ENCODE measurements at regions not wholly inside any gene's neighbourhood (a gene's known extent, or its start where the extent isn't known, plus 50 kb on each side); places are given as distances from the start of the nearest gene placed in this dataset.

DNA sequence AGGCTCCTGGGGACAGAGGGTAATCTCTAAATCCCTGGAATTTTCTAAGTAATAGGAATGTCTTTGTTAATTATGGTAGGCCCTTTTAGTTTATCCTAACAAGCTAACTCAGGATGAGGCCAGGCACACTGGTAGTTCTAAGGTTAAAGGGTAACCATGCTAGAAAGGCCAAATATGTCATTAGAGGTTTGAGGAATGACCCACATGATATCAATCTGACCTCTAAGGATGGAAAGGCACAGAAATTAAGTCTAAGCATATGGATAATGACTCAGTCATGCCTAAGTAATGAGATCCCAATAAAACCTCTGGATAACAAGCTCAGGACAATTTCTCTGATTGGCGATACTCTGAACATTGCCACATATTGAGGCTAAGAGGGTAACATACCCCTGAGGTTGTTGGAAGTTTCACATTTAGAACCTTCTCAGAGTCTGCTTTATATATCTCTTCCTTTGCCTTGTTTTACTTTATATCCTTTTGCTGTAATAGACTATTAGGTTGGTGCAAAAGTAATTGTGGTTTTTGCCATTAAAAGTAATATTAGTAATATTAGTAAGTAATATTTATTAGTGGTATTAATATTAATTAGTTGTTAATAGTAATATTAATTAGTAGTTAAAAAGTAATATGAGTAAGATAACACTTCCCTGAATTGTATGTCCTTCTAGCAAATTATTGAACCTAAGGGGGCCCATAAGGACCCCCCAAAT, 806.3 kb upstream of the GCFC2 start:
- no peaks in the 10 kb centered on the region for H4K20me1 ChIP-seq (ENCODE audit: control insufficient read depth, insufficient read depth, low read depth, low read length)
- no peaks in the 10 kb centered on the region for H3K27me3 ChIP-seq (ENCODE audit: control insufficient read depth, low read length)
- no peaks in the 10 kb centered on the region for H3K4me1 ChIP-seq (ENCODE audit: control insufficient read depth, low read length)
- H3K36me3 ChIP-seq (ENCODE audit: control insufficient read depth, low read length): no peaks in the 10 kb centered on the region
- H3F3A ChIP-seq (ENCODE audit: control insufficient read depth, insufficient read depth): no peaks in the 10 kb centered on the region
- no peaks in the 10 kb centered on the region for H3K9me3 ChIP-seq (ENCODE audit: control insufficient read depth, insufficient read depth, low read length)
- H3K4me2 ChIP-seq (ENCODE audit: low read length): no peak overlapping the region
- H3K4me3 ChIP-seq (ENCODE audit: low read length): no peak overlapping the region
- TF ChIP-seq, protein P1, sequence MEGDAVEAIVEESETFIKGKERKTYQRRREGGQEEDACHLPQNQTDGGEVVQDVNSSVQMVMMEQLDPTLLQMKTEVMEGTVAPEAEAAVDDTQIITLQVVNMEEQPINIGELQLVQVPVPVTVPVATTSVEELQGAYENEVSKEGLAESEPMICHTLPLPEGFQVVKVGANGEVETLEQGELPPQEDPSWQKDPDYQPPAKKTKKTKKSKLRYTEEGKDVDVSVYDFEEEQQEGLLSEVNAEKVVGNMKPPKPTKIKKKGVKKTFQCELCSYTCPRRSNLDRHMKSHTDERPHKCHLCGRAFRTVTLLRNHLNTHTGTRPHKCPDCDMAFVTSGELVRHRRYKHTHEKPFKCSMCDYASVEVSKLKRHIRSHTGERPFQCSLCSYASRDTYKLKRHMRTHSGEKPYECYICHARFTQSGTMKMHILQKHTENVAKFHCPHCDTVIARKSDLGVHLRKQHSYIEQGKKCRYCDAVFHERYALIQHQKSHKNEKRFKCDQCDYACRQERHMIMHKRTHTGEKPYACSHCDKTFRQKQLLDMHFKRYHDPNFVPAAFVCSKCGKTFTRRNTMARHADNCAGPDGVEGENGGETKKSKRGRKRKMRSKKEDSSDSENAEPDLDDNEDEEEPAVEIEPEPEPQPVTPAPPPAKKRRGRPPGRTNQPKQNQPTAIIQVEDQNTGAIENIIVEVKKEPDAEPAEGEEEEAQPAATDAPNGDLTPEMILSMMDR (IDR thresholded peaks at IDR 0.05; ENCODE audit: low read depth, low read length, poor library complexity, severe bottlenecking): no peak
- TF ChIP-seq EZH2phosphoT487 (IDR thresholded peaks at IDR 0.05; ENCODE audit: borderline replicate concordance, low read length): no peak
- H3K79me2 ChIP-seq (ENCODE audit: control insufficient read depth, low read length): no peaks in the 10 kb centered on the region
- H3K9me2 ChIP-seq (replicated peaks; ENCODE audit: control insufficient read depth, low read length): no peaks in the 10 kb centered on the region
- H3K27ac ChIP-seq (ENCODE audit: low read depth, low read length): no peak overlapping the region

DNA sequence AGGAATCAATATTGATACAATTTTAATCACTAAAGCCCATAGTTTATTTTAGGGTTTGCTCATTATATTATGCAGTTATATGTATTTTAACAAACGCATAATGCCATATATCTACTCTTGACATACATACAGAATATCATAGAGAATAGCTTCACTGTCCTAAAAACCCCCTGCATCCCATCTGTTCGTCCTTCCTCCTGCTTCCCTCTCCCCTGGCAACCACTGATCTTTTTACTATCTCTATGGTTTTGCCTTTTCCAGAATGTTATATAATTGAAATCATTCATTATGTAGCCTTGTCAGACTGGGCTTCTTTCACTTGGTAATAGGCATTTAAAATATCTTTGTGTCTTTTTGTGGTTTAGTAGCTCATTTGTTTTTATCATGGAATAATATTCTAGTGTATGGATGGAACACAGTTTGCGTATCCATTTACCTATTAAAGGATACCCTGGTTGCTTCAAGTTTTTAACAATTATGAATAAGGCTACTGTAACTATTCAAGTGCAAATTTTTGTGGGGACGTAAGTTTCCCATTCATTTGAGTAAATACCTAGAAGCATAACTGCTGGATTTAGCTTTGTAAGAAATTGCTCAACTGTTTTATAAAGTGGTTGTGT, 801.6 kb upstream of the GCFC2 start:
- H3K4me2 ChIP-seq (ENCODE audit: low read length): no peak overlapping the region
- no peaks in the 10 kb centered on the region for H3K79me2 ChIP-seq (ENCODE audit: control insufficient read depth, low read length)
- H3K9me2 ChIP-seq (replicated peaks; ENCODE audit: control insufficient read depth, low read length): no peaks in the 10 kb centered on the region
- H3F3A ChIP-seq (ENCODE audit: control insufficient read depth, insufficient read depth): no peaks in the 10 kb centered on the region
- no peak overlapping the region for H3K27ac ChIP-seq (ENCODE audit: low read depth, low read length)
- no peaks in the 10 kb centered on the region for H3K4me1 ChIP-seq (ENCODE audit: control insufficient read depth, low read length)
- no peaks in the 10 kb centered on the region for H4K20me1 ChIP-seq (ENCODE audit: control insufficient read depth, insufficient read depth, low read depth, low read length)
- H3K4me3 ChIP-seq (ENCODE audit: low read length): no peak overlapping the region
- no peaks in the 10 kb centered on the region for H3K27me3 ChIP-seq (ENCODE audit: control insufficient read depth, low read length)
- H3K9me3 ChIP-seq (ENCODE audit: control insufficient read depth, insufficient read depth, low read length): no peaks in the 10 kb centered on the region
- H3K36me3 ChIP-seq (ENCODE audit: control insufficient read depth, low read length): no peaks in the 10 kb centered on the region
- TF ChIP-seq, protein P1 (IDR thresholded peaks at IDR 0.05; ENCODE audit: low read depth, low read length, poor library complexity, severe bottlenecking): no peak
- no peak for TF ChIP-seq EZH2phosphoT487 (IDR thresholded peaks at IDR 0.05; ENCODE audit: borderline replicate concordance, low read length)

DNA sequence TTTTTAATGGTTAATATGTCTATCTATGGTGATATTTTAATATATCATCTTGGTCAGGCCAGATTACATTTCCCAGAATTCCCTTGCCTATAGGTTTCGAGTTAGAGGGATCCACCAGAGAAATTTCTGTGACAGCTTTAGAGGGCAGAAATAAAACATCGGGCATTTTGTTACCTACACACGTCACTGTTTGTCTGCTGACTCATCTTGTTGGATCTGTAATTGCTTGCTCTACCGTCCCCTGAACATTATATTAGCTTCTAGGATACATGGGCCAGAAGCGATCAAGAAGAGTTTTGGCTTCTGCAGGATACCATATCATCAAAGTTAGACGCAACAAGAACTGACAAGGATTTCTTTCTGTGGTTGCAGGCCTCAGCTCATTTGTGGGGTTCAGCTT, 795.8 kb upstream of the GCFC2 start:
- no peaks in the 10 kb centered on the region for H4K20me1 ChIP-seq (ENCODE audit: control insufficient read depth, insufficient read depth, low read depth, low read length)
- H3K79me2 ChIP-seq (ENCODE audit: control insufficient read depth, low read length): no peaks in the 10 kb centered on the region
- no peaks in the 10 kb centered on the region for H3K9me2 ChIP-seq (replicated peaks; ENCODE audit: control insufficient read depth, low read length)
- H3K4me3 ChIP-seq (ENCODE audit: low read length): no peak overlapping the region
- no peaks in the 10 kb centered on the region for H3K27me3 ChIP-seq (ENCODE audit: control insufficient read depth, low read length)
- no peak overlapping the region for H3K4me2 ChIP-seq (ENCODE audit: low read length)
- H3K27ac ChIP-seq (ENCODE audit: low read depth, low read length): no peak overlapping the region
- H3F3A ChIP-seq (ENCODE audit: control insufficient read depth, insufficient read depth): no peaks in the 10 kb centered on the region
- no peaks in the 10 kb centered on the region for H3K36me3 ChIP-seq (ENCODE audit: control insufficient read depth, low read length)
- H3K9me3 ChIP-seq (ENCODE audit: control insufficient read depth, insufficient read depth, low read length): no peaks in the 10 kb centered on the region
- TF ChIP-seq EZH2phosphoT487 (IDR thresholded peaks at IDR 0.05; ENCODE audit: borderline replicate concordance, low read length): no peak
- TF ChIP-seq, protein P1 (IDR thresholded peaks at IDR 0.05; ENCODE audit: low read depth, low read length, poor library complexity, severe bottlenecking): no peak
- H3K4me1 ChIP-seq (ENCODE audit: control insufficient read depth, low read length): no peaks in the 10 kb centered on the region
